SKM-1 (cell line): ENCODE measurements at regions not wholly inside any gene's neighbourhood (a gene's known extent, or its start where the extent isn't known, plus 50 kb on each side); places are given as distances from the start of the nearest gene placed in this dataset.

Experiments used
- DNase-seq: peaks from one replicate; lab custom pipeline; 2025; ENCODE audit not compliant: unreplicated experiment; lab: John Stamatoyannopoulos, UW

DNA sequence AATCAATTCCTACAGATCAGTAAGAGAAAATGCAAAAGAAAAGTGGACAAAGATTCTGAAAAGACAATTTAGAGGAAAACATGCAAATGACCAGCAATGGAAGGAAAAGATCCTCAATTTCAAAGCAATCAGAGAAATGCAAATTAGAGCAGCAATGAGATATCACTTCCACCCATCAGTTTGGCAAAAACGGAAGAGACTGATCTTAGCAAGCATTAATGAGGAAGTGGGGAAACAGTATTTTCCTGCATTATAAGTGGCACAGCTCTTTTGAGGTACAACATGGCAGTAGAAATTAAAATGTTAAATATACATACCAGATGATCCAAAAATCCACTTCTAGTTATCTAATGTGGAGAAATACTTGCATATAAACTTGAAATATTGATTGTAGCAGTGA lies 69.1 kb upstream of the SLC7A1 start:
- DNase-seq: peak; percentile 55

DNA sequence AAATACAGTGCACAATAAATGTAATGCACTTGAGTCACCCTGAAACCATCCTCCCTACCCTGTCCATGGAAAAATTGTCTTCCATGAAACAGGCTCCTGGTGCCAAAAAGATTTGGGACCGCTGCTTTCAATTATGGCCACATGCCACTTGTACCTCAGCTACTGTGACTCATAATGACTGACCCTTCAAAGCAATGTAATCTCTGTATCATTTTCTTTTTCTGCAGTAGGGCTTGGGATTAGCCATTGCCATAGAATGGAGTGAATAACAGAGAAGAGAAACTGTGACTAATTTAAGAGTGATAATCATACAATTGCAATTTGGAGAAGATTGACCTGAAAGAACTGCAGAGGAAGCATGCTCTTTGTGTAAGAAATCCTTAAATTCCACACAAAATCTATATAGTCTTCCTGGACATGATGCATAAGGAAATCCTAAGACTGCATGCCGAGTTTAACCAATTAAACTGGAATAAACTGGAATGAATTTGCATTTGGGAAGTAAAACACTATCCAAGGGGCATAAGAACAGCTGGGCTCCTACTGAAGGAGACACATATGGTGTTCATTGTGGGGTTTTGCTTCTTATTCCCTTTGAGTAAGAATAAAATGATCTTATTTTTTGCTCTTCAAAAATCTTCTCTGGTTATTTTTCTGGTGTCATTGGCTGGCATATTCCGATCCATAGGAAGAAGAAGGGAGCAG lies 59.5 kb upstream of the SLC7A1 start:
- DNase-seq: no peak

DNA sequence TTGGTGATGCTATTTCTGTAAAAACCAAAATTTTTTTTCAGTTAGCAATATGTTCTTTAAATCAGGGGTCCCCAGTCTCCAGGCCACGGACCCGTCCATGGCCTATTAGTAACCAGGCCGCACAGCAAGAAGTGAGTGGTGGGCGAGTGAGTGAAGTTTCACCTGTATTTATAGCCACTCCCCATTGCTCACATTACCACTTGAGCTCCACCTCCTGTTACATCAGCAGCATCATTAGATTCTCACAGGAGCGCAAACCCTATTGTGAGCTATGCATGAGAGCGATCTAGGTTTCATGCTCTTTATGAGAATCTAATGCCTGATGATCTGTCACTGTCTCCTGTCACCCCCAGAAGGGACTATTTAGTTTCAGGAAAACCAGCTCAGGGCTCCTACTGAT lies 58.9 kb upstream of the SLC7A1 start:
- DNase-seq: no peak

DNA sequence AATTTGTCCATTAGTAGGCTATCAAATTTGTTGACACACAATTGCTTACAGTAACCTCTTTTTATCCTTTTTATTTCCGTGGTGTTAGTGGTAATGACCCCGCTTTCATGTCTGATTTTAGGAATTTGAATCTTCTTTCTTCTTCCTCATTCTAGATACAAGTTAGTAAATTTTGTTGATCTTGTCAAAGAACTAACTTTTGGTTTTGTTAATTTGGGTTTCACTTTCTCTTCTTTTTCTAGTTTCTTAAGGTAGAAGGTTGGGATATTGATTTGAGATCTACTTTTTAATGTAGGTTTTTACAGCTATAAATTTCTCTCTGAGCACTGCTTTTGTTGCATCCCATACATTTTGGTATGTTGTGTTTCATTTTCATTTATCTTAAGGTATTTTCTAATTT lies 53.3 kb upstream of the SLC7A1 start:
- no peak for DNase-seq
